DND-41 (cell line): ENCODE measurements at regions not wholly inside any gene's neighbourhood (a gene's known extent, or its start where the extent isn't known, plus 50 kb on each side); places are given as distances from the start of the nearest gene placed in this dataset.

Source experiments
- EZH2 ChIP-seq: IDR thresholded peaks from 3 replicates; pipeline ENCODE4 v1.6.1; 2012; ENCODE audit warnings: borderline replicate concordance, low read depth, mild to moderate bottlenecking, moderate library complexity, low read length, inconsistent platforms; ENCODE audit not compliant: severe bottlenecking
- TF ChIP-seq, protein P1 (sequence below): IDR thresholded peaks from 2 replicates; pipeline ENCODE4 v1.5.1; 2012; ENCODE audit warnings: borderline replicate concordance, low read length, moderate library complexity, mild to moderate bottlenecking; ENCODE audit not compliant: poor library complexity, severe bottlenecking; ENCODE audit errors: extremely low read depth

DNA sequence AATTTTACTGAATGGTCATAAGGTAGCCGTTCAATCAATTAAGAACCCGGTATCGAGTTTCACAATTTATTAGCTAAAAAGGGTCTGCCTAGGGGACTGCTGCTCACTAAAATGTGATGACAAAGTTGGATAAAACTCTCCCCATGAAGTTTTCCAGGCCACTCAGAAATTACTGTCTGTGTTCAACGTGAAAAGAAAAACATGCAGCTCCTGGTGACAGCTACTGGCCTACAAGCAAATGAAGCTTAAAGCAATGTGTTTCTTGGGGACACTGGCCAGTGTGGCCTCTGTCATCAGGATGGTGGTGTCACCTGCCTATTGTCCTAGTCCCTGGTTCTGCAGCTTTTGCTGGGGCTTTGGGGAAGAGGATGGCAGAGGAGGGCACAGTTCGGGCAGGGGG, 222.6 kb downstream of the WDR11 start:
- TF ChIP-seq, protein P1, sequence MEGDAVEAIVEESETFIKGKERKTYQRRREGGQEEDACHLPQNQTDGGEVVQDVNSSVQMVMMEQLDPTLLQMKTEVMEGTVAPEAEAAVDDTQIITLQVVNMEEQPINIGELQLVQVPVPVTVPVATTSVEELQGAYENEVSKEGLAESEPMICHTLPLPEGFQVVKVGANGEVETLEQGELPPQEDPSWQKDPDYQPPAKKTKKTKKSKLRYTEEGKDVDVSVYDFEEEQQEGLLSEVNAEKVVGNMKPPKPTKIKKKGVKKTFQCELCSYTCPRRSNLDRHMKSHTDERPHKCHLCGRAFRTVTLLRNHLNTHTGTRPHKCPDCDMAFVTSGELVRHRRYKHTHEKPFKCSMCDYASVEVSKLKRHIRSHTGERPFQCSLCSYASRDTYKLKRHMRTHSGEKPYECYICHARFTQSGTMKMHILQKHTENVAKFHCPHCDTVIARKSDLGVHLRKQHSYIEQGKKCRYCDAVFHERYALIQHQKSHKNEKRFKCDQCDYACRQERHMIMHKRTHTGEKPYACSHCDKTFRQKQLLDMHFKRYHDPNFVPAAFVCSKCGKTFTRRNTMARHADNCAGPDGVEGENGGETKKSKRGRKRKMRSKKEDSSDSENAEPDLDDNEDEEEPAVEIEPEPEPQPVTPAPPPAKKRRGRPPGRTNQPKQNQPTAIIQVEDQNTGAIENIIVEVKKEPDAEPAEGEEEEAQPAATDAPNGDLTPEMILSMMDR, result no peak
- no peak for TF ChIP-seq EZH2
